ENCODE measurements at regions not wholly inside any gene's neighbourhood (a gene's known extent, or its start where the extent isn't known, plus 50 kb on each side); places are given as distances from the start of the nearest gene placed in this dataset.

DNA sequence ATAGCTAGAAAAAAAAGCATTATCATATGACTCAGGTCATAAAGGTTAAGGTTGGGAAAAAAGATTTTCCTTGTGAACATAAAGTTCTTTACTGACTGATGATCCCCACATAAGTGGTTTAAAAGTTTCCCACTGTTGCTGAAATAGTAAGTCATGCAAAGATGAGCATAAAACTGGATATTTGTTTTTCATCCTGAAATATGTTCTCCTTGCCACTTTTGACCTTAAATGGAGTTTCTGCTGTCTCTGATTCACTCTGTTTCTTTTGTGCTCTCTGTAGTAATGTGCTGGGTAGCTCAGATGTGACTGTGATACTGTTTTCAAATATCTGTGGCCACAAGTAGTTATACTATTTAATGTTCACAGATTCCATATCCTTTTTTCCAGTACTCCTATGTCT, 162.5 kb upstream of the GAS1 start:
- no peaks in the 10 kb centered on the region for H4K20me1 ChIP-seq (replicated peaks; ENCODE audit: insufficient read depth)
- peaks cover 8% of the 10 kb centered on the region for H3K4me1 Mint-ChIP-seq
- H3K27ac ChIP-seq (ENCODE audit: low read depth) = no peak overlapping the region
- H3K27ac Mint-ChIP-seq = no peak overlapping the region
- 0 out of 3 replicates have a peak, but pooled peaks cover 2% of the 10 kb centered on the region for H3K36me3 Mint-ChIP-seq (ENCODE audit: low read depth)
- H3K4me1 ChIP-seq (ENCODE audit: insufficient read depth) = no peaks in the 10 kb centered on the region
- no peak overlapping the region for H3K4me3 Mint-ChIP-seq
- H3K36me3 ChIP-seq (ENCODE audit: insufficient read depth) = no peaks in the 10 kb centered on the region
- H3K9me3 Mint-ChIP-seq = peaks cover 8% of the 10 kb centered on the region; the same call in 2 of the 3 replicates
- no peak overlapping the region for H3K4me3 ChIP-seq
- no peak overlapping the region for H3K4me2 ChIP-seq
- H3K9me2 ChIP-seq (ENCODE audit: insufficient read depth) = no peaks in the 10 kb centered on the region
- H2AFZ ChIP-seq = no peak overlapping the region
- DNase-seq (ENCODE audit: low spot score) (no peak), ATAC-seq (no peak)
- H3K27me3 ChIP-seq (ENCODE audit: insufficient read depth) = no peaks in the 10 kb centered on the region
- H3K79me2 ChIP-seq (replicated peaks; ENCODE audit: insufficient read depth) = no peaks in the 10 kb centered on the region
- H3K27me3 Mint-ChIP-seq (ENCODE audit: insufficient read depth, low read depth, poor library complexity) = peaks cover 2% of the 10 kb centered on the region
- TF ChIP-seq EZH2 (IDR thresholded peaks at IDR 0.05; ENCODE audit: low read depth, unreplicated experiment) (no peak), NANOG (IDR thresholded peaks at IDR 0.05; ENCODE audit: borderline replicate concordance) (no peak), STAT1 (IDR thresholded peaks at IDR 0.05; ENCODE audit: unreplicated experiment) (no peak), CREB1 (CRISPR knock-in tag; IDR thresholded peaks at IDR 0.05; ENCODE audit: low read depth) (no peak)
- TF ChIP-seq, protein P1, sequence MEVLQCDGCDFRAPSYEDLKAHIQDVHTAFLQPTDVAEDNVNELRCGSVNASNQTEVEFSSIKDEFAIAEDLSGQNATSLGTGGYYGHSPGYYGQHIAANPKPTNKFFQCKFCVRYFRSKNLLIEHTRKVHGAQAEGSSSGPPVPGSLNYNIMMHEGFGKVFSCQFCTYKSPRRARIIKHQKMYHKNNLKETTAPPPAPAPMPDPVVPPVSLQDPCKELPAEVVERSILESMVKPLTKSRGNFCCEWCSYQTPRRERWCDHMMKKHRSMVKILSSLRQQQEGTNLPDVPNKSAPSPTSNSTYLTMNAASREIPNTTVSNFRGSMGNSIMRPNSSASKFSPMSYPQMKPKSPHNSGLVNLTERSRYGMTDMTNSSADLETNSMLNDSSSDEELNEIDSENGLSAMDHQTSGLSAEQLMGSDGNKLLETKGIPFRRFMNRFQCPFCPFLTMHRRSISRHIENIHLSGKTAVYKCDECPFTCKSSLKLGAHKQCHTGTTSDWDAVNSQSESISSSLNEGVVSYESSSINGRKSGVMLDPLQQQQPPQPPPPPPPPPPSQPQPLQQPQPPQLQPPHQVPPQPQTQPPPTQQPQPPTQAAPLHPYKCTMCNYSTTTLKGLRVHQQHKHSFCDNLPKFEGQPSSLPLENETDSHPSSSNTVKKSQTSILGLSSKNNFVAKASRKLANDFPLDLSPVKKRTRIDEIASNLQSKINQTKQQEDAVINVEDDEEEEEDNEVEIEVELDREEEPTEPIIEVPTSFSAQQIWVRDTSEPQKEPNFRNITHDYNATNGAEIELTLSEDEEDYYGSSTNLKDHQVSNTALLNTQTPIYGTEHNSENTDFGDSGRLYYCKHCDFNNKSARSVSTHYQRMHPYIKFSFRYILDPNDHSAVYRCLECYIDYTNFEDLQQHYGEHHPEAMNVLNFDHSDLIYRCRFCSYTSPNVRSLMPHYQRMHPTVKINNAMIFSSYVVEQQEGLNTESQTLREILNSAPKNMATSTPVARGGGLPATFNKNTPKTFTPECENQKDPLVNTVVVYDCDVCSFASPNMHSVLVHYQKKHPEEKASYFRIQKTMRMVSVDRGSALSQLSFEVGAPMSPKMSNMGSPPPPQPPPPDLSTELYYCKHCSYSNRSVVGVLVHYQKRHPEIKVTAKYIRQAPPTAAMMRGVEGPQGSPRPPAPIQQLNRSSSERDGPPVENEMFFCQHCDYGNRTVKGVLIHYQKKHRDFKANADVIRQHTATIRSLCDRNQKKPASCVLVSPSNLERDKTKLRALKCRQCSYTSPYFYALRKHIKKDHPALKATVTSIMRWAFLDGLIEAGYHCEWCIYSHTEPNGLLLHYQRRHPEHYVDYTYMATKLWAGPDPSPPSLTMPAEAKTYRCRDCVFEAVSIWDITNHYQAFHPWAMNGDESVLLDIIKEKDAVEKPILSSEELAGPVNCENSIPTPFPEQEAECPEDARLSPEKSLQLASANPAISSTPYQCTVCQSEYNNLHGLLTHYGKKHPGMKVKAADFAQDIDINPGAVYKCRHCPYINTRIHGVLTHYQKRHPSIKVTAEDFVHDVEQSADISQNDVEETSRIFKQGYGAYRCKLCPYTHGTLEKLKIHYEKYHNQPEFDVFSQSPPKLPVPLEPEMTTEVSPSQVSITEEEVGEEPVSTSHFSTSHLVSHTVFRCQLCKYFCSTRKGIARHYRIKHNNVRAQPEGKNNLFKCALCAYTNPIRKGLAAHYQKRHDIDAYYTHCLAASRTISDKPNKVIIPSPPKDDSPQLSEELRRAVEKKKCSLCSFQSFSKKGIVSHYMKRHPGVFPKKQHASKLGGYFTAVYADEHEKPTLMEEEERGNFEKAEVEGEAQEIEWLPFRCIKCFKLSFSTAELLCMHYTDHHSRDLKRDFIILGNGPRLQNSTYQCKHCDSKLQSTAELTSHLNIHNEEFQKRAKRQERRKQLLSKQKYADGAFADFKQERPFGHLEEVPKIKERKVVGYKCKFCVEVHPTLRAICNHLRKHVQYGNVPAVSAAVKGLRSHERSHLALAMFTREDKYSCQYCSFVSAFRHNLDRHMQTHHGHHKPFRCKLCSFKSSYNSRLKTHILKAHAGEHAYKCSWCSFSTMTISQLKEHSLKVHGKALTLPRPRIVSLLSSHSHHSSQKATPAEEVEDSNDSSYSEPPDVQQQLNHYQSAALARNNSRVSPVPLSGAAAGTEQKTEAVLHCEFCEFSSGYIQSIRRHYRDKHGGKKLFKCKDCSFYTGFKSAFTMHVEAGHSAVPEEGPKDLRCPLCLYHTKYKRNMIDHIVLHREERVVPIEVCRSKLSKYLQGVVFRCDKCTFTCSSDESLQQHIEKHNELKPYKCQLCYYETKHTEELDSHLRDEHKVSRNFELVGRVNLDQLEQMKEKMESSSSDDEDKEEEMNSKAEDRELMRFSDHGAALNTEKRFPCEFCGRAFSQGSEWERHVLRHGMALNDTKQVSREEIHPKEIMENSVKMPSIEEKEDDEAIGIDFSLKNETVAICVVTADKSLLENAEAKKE (CRISPR knock-in tag; IDR thresholded peaks at IDR 0.05) = no peak
- H3F3A ChIP-seq (replicated peaks; ENCODE audit: low read depth) = no peaks in the 10 kb centered on the region

DNA sequence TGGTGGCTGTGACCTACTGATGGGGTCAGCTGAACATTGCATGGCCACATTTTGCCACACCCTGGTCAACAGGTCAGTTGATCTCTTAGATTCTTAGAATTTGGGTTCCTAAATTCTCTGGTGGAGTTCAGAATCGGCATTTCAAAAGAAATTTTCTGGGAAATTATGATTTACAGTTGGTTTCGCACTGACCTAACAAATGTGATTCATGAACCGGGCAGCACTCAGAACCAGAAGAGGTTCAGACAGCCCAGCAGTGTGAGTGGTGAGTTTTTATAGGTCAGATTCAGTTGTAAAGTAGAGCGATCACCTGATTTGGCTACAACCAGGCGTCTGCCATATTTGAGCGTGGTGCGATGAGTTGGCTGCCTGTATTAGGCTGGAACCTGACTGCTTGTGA, 163.7 kb upstream of the GAS1 start:
- no peak for DNase-seq (ENCODE audit: low spot score)
- H3K4me2 ChIP-seq = no peak overlapping the region
- H3K27ac ChIP-seq (ENCODE audit: low read depth) = no peak overlapping the region
- no peaks in the 10 kb centered on the region for H3K36me3 ChIP-seq (ENCODE audit: insufficient read depth)
- Mint-ChIP-seq H3K27me3 (ENCODE audit: insufficient read depth, low read depth, poor library complexity) (peaks cover 2% of the 10 kb centered on the region), H3K4me1 (peaks cover 8% of the 10 kb centered on the region), H3K9me3 (peaks cover 8% of the 10 kb centered on the region; the same call in 2 of the 3 replicates), H3K27ac (no peak overlapping the region), H3K36me3 (ENCODE audit: low read depth) (0 out of 3 replicates have a peak, but pooled peaks cover 2% of the 10 kb centered on the region), H3K4me3 (no peak overlapping the region)
- H3K9me2 ChIP-seq (ENCODE audit: insufficient read depth) = no peaks in the 10 kb centered on the region
- no peak overlapping the region for H3K4me3 ChIP-seq
- H3K79me2 ChIP-seq (replicated peaks; ENCODE audit: insufficient read depth) = no peaks in the 10 kb centered on the region
- no peaks in the 10 kb centered on the region for H4K20me1 ChIP-seq (replicated peaks; ENCODE audit: insufficient read depth)
- no peaks in the 10 kb centered on the region for H3K4me1 ChIP-seq (ENCODE audit: insufficient read depth)
- no peak for ATAC-seq
- H2AFZ ChIP-seq = no peak overlapping the region
- no peaks in the 10 kb centered on the region for H3F3A ChIP-seq (replicated peaks; ENCODE audit: low read depth)
- H3K27me3 ChIP-seq (ENCODE audit: insufficient read depth) = no peaks in the 10 kb centered on the region
- TF ChIP-seq ETS1 (IDR thresholded peaks at IDR 0.05) = no peak
- TF ChIP-seq EZH2 (IDR thresholded peaks at IDR 0.05; ENCODE audit: low read depth, unreplicated experiment) = no peak
- TF ChIP-seq STAT1 (IDR thresholded peaks at IDR 0.05; ENCODE audit: unreplicated experiment) = no peak
- TF ChIP-seq, protein P2, sequence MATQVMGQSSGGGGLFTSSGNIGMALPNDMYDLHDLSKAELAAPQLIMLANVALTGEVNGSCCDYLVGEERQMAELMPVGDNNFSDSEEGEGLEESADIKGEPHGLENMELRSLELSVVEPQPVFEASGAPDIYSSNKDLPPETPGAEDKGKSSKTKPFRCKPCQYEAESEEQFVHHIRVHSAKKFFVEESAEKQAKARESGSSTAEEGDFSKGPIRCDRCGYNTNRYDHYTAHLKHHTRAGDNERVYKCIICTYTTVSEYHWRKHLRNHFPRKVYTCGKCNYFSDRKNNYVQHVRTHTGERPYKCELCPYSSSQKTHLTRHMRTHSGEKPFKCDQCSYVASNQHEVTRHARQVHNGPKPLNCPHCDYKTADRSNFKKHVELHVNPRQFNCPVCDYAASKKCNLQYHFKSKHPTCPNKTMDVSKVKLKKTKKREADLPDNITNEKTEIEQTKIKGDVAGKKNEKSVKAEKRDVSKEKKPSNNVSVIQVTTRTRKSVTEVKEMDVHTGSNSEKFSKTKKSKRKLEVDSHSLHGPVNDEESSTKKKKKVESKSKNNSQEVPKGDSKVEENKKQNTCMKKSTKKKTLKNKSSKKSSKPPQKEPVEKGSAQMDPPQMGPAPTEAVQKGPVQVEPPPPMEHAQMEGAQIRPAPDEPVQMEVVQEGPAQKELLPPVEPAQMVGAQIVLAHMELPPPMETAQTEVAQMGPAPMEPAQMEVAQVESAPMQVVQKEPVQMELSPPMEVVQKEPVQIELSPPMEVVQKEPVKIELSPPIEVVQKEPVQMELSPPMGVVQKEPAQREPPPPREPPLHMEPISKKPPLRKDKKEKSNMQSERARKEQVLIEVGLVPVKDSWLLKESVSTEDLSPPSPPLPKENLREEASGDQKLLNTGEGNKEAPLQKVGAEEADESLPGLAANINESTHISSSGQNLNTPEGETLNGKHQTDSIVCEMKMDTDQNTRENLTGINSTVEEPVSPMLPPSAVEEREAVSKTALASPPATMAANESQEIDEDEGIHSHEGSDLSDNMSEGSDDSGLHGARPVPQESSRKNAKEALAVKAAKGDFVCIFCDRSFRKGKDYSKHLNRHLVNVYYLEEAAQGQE (IDR thresholded peaks at IDR 0.05; ENCODE audit: unreplicated experiment) = no peak
- TF ChIP-seq CREB1 (CRISPR knock-in tag; IDR thresholded peaks at IDR 0.05; ENCODE audit: low read depth) = no peak
- no peak for TF ChIP-seq ZNF331 (CRISPR knock-in tag; IDR thresholded peaks at IDR 0.05; ENCODE audit: low read depth)
- no peak for TF ChIP-seq EZH2phosphoT487 (IDR thresholded peaks at IDR 0.05; ENCODE audit: unreplicated experiment)
- TF ChIP-seq POLR2AphosphoS5 (IDR thresholded peaks at IDR 0.05; ENCODE audit: low read depth) = no peak
- no peak for TF ChIP-seq JUNB (IDR thresholded peaks at IDR 0.05; ENCODE audit: unreplicated experiment)
- no peak for TF ChIP-seq NANOG (IDR thresholded peaks at IDR 0.05; ENCODE audit: borderline replicate concordance)
